ENCODE measurements at regions not wholly inside any gene's neighbourhood (a gene's known extent, or its start where the extent isn't known, plus 50 kb on each side); places are given as distances from the start of the nearest gene placed in this dataset.

DNA sequence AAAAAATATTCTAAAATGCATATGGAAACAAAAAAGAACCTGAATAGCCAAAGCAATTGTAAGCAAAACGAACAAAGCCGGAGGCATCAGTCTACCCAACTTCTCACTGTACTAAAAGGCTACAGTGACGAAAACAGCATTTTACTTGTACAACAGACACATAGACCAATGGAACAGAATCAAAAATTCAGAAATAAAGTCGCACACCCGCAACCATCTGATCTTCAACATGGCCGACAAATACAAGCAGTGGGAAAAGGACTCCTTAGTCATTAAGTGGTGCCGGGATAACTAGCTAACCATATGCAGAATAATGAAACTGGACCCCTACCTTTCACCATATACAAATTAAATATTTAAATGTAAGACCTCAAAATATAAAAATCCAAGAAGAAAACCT lies 203.9 kb upstream of the PPFIA2 start:
- no peak for DNase-seq (ENCODE audit: low read depth, low spot score)
- CTCF ChIA-PET = no interaction called here

GRCh38 chr12:81962126-81962856 lies 203.1 kb upstream of the PPFIA2 start:
- Histone ChIP-seq H3K4me3 (ENCODE audit: low read depth in 2 of 2, low read length in 2 of 2) (no peak overlapping the region), H3K4me1 (ENCODE audit: control insufficient read depth, insufficient read depth, low read length) (no peaks in the 10 kb centered on the region), H3K9me3 (ENCODE audit: control insufficient read depth, insufficient read depth, low read depth, low read length) (no peaks in the 10 kb centered on the region), H3K36me3 (ENCODE audit: control insufficient read depth, insufficient read depth, low read length) (no peaks in the 10 kb centered on the region), H3K27me3 (ENCODE audit: control insufficient read depth, insufficient read depth, low read length) (no peaks in the 10 kb centered on the region), H3K27ac (ENCODE audit: low read length) (no peak overlapping the region)
- in situ Hi-C loops (cut with HindIII; ENCODE audit: low pct_unique_long_range_greater_than_20kb, low sequenced_read_pairs) (no loop called here), intact Hi-C loops (cut with micrococcal nuclease; ENCODE audit: unreplicated experiment) (no loop called here)
- CTCF ChIA-PET = no interaction called here
- POLR2A ChIA-PET = no interaction called here
- no peak for ATAC-seq
- TF ChIP-seq SIN3A (IDR thresholded peaks at IDR 0.05; ENCODE audit: borderline replicate concordance, insufficient read depth, low read depth, low read length) (no peak), POLR2AphosphoS5 (IDR thresholded peaks at IDR 0.05; ENCODE audit: low read depth, low read length) (no peak), TCF7L2 (IDR thresholded peaks at IDR 0.05; ENCODE audit: low read depth, low read length) (no peak)
- TF ChIP-seq, protein P1, sequence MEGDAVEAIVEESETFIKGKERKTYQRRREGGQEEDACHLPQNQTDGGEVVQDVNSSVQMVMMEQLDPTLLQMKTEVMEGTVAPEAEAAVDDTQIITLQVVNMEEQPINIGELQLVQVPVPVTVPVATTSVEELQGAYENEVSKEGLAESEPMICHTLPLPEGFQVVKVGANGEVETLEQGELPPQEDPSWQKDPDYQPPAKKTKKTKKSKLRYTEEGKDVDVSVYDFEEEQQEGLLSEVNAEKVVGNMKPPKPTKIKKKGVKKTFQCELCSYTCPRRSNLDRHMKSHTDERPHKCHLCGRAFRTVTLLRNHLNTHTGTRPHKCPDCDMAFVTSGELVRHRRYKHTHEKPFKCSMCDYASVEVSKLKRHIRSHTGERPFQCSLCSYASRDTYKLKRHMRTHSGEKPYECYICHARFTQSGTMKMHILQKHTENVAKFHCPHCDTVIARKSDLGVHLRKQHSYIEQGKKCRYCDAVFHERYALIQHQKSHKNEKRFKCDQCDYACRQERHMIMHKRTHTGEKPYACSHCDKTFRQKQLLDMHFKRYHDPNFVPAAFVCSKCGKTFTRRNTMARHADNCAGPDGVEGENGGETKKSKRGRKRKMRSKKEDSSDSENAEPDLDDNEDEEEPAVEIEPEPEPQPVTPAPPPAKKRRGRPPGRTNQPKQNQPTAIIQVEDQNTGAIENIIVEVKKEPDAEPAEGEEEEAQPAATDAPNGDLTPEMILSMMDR (IDR thresholded peaks at IDR 0.05) = no peak
- TF ChIP-seq, protein P2, sequence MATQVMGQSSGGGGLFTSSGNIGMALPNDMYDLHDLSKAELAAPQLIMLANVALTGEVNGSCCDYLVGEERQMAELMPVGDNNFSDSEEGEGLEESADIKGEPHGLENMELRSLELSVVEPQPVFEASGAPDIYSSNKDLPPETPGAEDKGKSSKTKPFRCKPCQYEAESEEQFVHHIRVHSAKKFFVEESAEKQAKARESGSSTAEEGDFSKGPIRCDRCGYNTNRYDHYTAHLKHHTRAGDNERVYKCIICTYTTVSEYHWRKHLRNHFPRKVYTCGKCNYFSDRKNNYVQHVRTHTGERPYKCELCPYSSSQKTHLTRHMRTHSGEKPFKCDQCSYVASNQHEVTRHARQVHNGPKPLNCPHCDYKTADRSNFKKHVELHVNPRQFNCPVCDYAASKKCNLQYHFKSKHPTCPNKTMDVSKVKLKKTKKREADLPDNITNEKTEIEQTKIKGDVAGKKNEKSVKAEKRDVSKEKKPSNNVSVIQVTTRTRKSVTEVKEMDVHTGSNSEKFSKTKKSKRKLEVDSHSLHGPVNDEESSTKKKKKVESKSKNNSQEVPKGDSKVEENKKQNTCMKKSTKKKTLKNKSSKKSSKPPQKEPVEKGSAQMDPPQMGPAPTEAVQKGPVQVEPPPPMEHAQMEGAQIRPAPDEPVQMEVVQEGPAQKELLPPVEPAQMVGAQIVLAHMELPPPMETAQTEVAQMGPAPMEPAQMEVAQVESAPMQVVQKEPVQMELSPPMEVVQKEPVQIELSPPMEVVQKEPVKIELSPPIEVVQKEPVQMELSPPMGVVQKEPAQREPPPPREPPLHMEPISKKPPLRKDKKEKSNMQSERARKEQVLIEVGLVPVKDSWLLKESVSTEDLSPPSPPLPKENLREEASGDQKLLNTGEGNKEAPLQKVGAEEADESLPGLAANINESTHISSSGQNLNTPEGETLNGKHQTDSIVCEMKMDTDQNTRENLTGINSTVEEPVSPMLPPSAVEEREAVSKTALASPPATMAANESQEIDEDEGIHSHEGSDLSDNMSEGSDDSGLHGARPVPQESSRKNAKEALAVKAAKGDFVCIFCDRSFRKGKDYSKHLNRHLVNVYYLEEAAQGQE (IDR thresholded peaks at IDR 0.05; ENCODE audit: insufficient read depth in 1 of 2, low read depth in 2 of 2, low read length in 1 of 2) = no peak
- DNase-seq (ENCODE audit: low read depth, low spot score) = no peak
- BruUV-seq (replicated peaks) = no TSS peak

More for the DNA sequence above, 203.9 kb upstream of the PPFIA2 start:
- no TSS peak for BruUV-seq (replicated peaks)
- POLR2A ChIA-PET = no interaction called here
- in situ Hi-C loops (cut with HindIII; ENCODE audit: low pct_unique_long_range_greater_than_20kb, low sequenced_read_pairs) = no loop called here
- TF ChIP-seq SIN3A (IDR thresholded peaks at IDR 0.05; ENCODE audit: borderline replicate concordance, insufficient read depth, low read depth, low read length) (no peak), TCF7L2 (IDR thresholded peaks at IDR 0.05; ENCODE audit: low read depth, low read length) (no peak), POLR2AphosphoS5 (IDR thresholded peaks at IDR 0.05; ENCODE audit: low read depth, low read length) (no peak)
- TF ChIP-seq, protein P2 (IDR thresholded peaks at IDR 0.05; ENCODE audit: insufficient read depth in 1 of 2, low read depth in 2 of 2, low read length in 1 of 2) = no peak
- TF ChIP-seq, protein P1 (IDR thresholded peaks at IDR 0.05) = no peak
- H3K4me3 ChIP-seq (ENCODE audit: low read depth in 2 of 2, low read length in 2 of 2) = no peak overlapping the region
- no peaks in the 10 kb centered on the region for H3K36me3 ChIP-seq (ENCODE audit: control insufficient read depth, insufficient read depth, low read length)
- intact Hi-C loops (cut with micrococcal nuclease; ENCODE audit: unreplicated experiment) = no loop called here
- no peak overlapping the region for H3K27ac ChIP-seq (ENCODE audit: low read length)
- H3K4me1 ChIP-seq (ENCODE audit: control insufficient read depth, insufficient read depth, low read length) = no peaks in the 10 kb centered on the region
- ATAC-seq = no peak
- no peaks in the 10 kb centered on the region for H3K27me3 ChIP-seq (ENCODE audit: control insufficient read depth, insufficient read depth, low read length)
- H3K9me3 ChIP-seq (ENCODE audit: control insufficient read depth, insufficient read depth, low read depth, low read length) = no peaks in the 10 kb centered on the region
